SK-N-SH (cell line): ENCODE measurements at regions not wholly inside any gene's neighbourhood (a gene's known extent, or its start where the extent isn't known, plus 50 kb on each side); places are given as distances from the start of the nearest gene placed in this dataset.

Experiments
- CTCF ChIP-seq: fragments of 200-600 bp; sonication (generic); IDR thresholded peaks from 2 replicates; pipeline ENCODE4 v1.6.1; 2017; ENCODE audit warnings: antibody characterized with exemption, mild to moderate bottlenecking, moderate library complexity
- NFIC ChIP-seq: IDR thresholded peaks from 2 replicates; pipeline ENCODE4 v1.4.0; 2012; ENCODE audit warnings: borderline replicate concordance
- USF2 ChIP-seq: fragments of 150-350 bp; IDR thresholded peaks from 2 replicates; pipeline ENCODE4 v1.6.1; 2017; ENCODE audit warnings: antibody characterized with exemption, low read length, low read depth, borderline replicate concordance

GRCh38 chr15:77860071-77860691, 217.3 kb downstream of the TBC1D2B start:
- TF ChIP-seq NFIC: no peak
- TF ChIP-seq CTCF: no peak
- TF ChIP-seq USF2: no peak
